GM19043 (cell line): ENCODE measurements at regions not wholly inside any gene's neighbourhood (a gene's known extent, or its start where the extent isn't known, plus 50 kb on each side); places are given as distances from the start of the nearest gene placed in this dataset.
"Not testable (repeated sequence)": the region's sequence is repeated elsewhere in the genome, so short reads cannot be mapped to it uniquely, and the experiment has no call there.

ENCODE experiments used
- ATAC-seq: cut with Tn5 transposase; IDR thresholded peaks from one replicate; pipeline ENCODE4 v1.9.1; 2021; ENCODE audit warnings: low read depth; ENCODE audit not compliant: unreplicated experiment

GRCh38 chr5:174459071-174459702, 265.2 kb upstream of the MSX2 start:
- ATAC-seq, result no peak

- no peak for ATAC-seq
These were observed 264.4 kb upstream of the MSX2 start for GRCh38 chr5:174459832-174460448.

GRCh38 chr5:174462129-174462528, 262.3 kb upstream of the MSX2 start:
- no peak for ATAC-seq

- no peak for ATAC-seq
These were observed 259.7 kb upstream of the MSX2 start for GRCh38 chr5:174464504-174465165.

GRCh38 chr5:174471528-174471927, 252.9 kb upstream of the MSX2 start:
- ATAC-seq, result not testable (repeated sequence)

GRCh38 chr5:174472956-174473355, 251.4 kb upstream of the MSX2 start:
- no peak for ATAC-seq

- not testable (repeated sequence) for ATAC-seq
These were observed 248.4 kb upstream of the MSX2 start for GRCh38 chr5:174476001-174476400.

GRCh38 chr5:174479325-174479724, 245.1 kb upstream of the MSX2 start:
- ATAC-seq, result no peak

GRCh38 chr5:174481737-174482136, 242.6 kb upstream of the MSX2 start:
- ATAC-seq, result no peak

GRCh38 chr5:174482607-174483024, 241.8 kb upstream of the MSX2 start:
- ATAC-seq, result no peak

- ATAC-seq, result no peak
These were observed 241.0 kb upstream of the MSX2 start for GRCh38 chr5:174483411-174483810.

- no peak for ATAC-seq
These were observed 235.2 kb upstream of the MSX2 start for GRCh38 chr5:174489215-174489614.

- ATAC-seq, result no peak
These were observed 234.3 kb upstream of the MSX2 start for GRCh38 chr5:174489920-174490597.

GRCh38 chr5:174490728-174491127, 233.7 kb upstream of the MSX2 start:
- ATAC-seq, result no peak

GRCh38 chr5:174491265-174491664, 233.1 kb upstream of the MSX2 start:
- no peak for ATAC-seq

GRCh38 chr5:174491761-174492350, 232.5 kb upstream of the MSX2 start:
- ATAC-seq, result no peak

- no peak for ATAC-seq
These were observed 230.9 kb upstream of the MSX2 start for GRCh38 chr5:174493530-174493929.

- ATAC-seq, result not testable (repeated sequence)
These were observed 226.4 kb upstream of the MSX2 start for GRCh38 chr5:174497939-174498338.

GRCh38 chr5:174498575-174498974, 225.8 kb upstream of the MSX2 start:
- not testable (repeated sequence) for ATAC-seq

GRCh38 chr5:174500636-174501035, 223.7 kb upstream of the MSX2 start:
- ATAC-seq, result no peak

- no peak for ATAC-seq
These were observed 222.8 kb upstream of the MSX2 start for GRCh38 chr5:174501461-174502069.
